ENCODE measurements at regions not wholly inside any gene's neighbourhood (a gene's known extent, or its start where the extent isn't known, plus 50 kb on each side); places are given as distances from the start of the nearest gene placed in this dataset.

- CTCF ChIA-PET = no interaction called here
- POLR2A ChIA-PET (ENCODE audit: low non-redundant PET) = no interaction called here
These were observed 1502.4 kb upstream of the PIK3C3 start for GRCh38 chr18:40452599-40452998.

GRCh38 chr18:40450751-40451150, 1504.3 kb upstream of the PIK3C3 start:
- CTCF ChIA-PET = interaction anchor here (0.6 kb wide), 1 partner anchor 559 kb away, joined by 3 read pairs; no protein-coding TSS in a partner anchor
- no peak for TF ChIP-seq CTCF (conservative IDR thresholded peaks at IDR 0.05; ENCODE audit: low read depth)

More at GRCh38 chr18:40452599-40452998, 1502.4 kb upstream of the PIK3C3 start:
- no peak for TF ChIP-seq CTCF (conservative IDR thresholded peaks at IDR 0.05; ENCODE audit: low read depth)
- no peak overlapping the region for H3K27ac ChIP-seq
- no peak for DNase-seq (ENCODE audit: low spot score)

GRCh38 chr18:40447820-40448219, 1507.2 kb upstream of the PIK3C3 start:
- ChIA-PET CTCF (no interaction called here), POLR2A (ENCODE audit: low non-redundant PET) (no interaction called here)
- no peak for TF ChIP-seq CTCF (conservative IDR thresholded peaks at IDR 0.05; ENCODE audit: low read depth)

More at GRCh38 chr18:40450751-40451150, 1504.3 kb upstream of the PIK3C3 start:
- H3K27ac ChIP-seq = no peak overlapping the region
- DNase-seq (ENCODE audit: low spot score) = no peak
- POLR2A ChIA-PET (ENCODE audit: low non-redundant PET) = no interaction called here

GRCh38 chr18:40440088-40440487, 1514.9 kb upstream of the PIK3C3 start:
- H3K27ac ChIP-seq = no peak overlapping the region
- DNase-seq (ENCODE audit: low spot score) = no peak
- CTCF ChIA-PET = no interaction called here
- POLR2A ChIA-PET (ENCODE audit: low non-redundant PET) = no interaction called here
- TF ChIP-seq CTCF (conservative IDR thresholded peaks at IDR 0.05; ENCODE audit: low read depth) = no peak

More at GRCh38 chr18:40447820-40448219, 1507.2 kb upstream of the PIK3C3 start:
- DNase-seq (ENCODE audit: low spot score) = no peak
- H3K27ac ChIP-seq = no peak overlapping the region

- DNase-seq (ENCODE audit: low spot score) = no peak
- ChIA-PET CTCF (interaction anchor here (0.5 to 0.6 kb wide), 2 partner anchors 516 to 1735 kb away, joined by 3 read pairs; no protein-coding TSS in a partner anchor), POLR2A (ENCODE audit: low non-redundant PET) (no interaction called here)
- no peak for TF ChIP-seq CTCF (conservative IDR thresholded peaks at IDR 0.05; ENCODE audit: low read depth)
- no peak overlapping the region for H3K27ac ChIP-seq
These were observed 1517.5 kb upstream of the PIK3C3 start for GRCh38 chr18:40437517-40437916.

- DNase-seq (ENCODE audit: low spot score) = no peak
- H3K27ac ChIP-seq = no peak overlapping the region
- ChIA-PET CTCF (interaction anchor here (0.6 kb wide), 2 partner anchors 10 to 970 kb away, joined by 3 read pairs; no protein-coding TSS in a partner anchor), POLR2A (ENCODE audit: low non-redundant PET) (no interaction called here)
- no peak for TF ChIP-seq CTCF (conservative IDR thresholded peaks at IDR 0.05; ENCODE audit: low read depth)
These were observed 1523.7 kb upstream of the PIK3C3 start for GRCh38 chr18:40431071-40431985.

Data from RWPE1 (cell line).